NCI-H2107 treated with DMSO at 0.1 percent for 48 hours (cell line): ENCODE measurements at regions not wholly inside any gene's neighbourhood (a gene's known extent, or its start where the extent isn't known, plus 50 kb on each side); places are given as distances from the start of the nearest gene placed in this dataset.
A peak's percentile ranks its signal among the peaks of the same experiment; 100 is the strongest.

Experiments
- DNase-seq: peaks from one replicate; lab custom pipeline; 2025; ENCODE audit not compliant: unreplicated experiment; lab: John Stamatoyannopoulos, UW

GRCh38 chrX:64097891-64098290 lies 107.6 kb downstream of the AMER1 start:
- DNase-seq: no peak

GRCh38 chrX:64093761-64094160 lies 111.7 kb downstream of the AMER1 start:
- peak; percentile 1 for DNase-seq
